AG20443 (cell line): ENCODE measurements at regions not wholly inside any gene's neighbourhood (a gene's known extent, or its start where the extent isn't known, plus 50 kb on each side); places are given as distances from the start of the nearest gene placed in this dataset.
"Not testable (repeated sequence)": the region's sequence is repeated elsewhere in the genome, so short reads cannot be mapped to it uniquely, and the experiment has no call there.

Experiments used
- DNase-seq: peaks from one replicate; pipeline ENCODE4 v3.0.0; 2012; ENCODE audit warnings: low spot score, mixed read lengths

DNA sequence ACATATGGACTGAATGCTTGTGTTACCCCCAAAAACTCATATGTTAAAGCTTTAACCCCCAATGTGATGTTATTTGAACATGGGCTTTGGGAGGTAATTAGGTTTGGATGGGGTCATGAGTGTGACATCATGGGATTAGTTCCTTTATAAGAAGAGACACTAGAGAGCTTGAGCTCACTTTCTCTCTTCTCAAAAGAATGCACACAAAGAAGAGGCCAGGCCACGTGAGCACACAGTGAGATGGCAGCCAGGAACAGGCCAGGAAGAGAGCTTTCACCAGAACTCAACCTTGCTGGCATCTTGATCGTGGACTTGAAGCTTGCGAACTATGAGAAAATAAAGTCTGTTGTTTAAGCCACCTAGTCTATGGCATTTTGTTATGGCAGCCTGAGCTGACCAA lies 360.6 kb downstream of the NR2F1-AS1 start:
- no peak for DNase-seq

DNA sequence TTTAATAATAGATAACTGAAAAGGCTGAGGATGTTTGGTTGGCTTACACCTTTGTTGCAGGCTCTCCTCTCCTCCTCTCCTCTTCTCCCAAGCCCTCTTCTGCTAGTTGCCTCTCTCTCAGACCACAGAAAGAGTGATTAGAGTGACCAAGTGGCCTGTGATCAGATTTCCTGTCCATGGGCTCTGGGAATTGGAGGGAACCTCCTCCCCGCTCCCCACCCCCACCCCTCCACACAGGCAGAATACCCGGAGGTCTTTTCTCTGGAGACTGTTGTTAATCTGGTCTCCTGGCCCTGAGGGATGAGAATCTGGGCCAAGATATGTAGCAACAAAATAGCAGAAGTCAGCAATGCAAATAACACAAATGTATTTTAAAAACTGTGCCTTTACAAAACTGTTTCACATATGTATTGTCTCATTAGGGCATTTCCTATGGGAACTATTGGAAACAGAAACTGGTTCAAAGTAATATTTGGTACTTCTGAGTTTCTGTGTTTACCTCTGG lies 361.3 kb downstream of the NR2F1-AS1 start:
- DNase-seq = no peak

DNA sequence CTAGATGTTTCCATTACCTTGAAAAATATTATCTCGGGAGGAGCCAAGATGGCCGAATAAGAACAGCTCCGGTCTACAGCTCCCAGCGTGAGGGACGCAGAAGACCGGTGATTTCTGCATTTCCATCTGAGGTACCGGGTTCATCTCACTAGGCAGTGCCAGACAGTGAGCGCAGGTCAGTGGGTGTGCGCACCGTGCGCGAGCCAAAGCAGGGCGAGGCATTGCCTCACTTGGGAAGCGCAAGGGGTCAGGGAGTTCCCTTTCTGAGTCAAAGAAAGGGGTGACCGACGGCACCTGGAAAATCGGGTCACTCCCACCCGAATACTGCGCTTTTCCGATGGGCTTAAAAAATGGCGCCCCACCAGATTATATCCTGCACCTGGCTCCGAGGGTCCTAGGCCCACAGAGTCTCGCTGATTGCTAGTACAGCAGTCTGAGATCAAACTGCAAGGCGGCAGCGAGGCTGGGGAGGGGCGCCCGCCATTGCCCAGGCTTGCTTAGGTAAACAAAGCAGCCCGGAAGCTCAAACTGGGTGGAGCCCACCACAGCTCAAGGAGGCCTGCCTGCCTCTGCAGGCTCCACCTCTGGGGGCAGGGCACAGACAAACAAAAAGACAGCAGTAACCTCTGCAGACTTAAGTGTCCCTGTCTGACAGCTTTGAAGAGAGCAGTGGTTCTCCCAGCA lies 367.8 kb downstream of the NR2F1-AS1 start:
- not testable (repeated sequence) for DNase-seq

GRCh38 chr5:93209476-93209875 lies 371.5 kb downstream of the NR2F1-AS1 start:
- DNase-seq = peak; percentile 13

DNA sequence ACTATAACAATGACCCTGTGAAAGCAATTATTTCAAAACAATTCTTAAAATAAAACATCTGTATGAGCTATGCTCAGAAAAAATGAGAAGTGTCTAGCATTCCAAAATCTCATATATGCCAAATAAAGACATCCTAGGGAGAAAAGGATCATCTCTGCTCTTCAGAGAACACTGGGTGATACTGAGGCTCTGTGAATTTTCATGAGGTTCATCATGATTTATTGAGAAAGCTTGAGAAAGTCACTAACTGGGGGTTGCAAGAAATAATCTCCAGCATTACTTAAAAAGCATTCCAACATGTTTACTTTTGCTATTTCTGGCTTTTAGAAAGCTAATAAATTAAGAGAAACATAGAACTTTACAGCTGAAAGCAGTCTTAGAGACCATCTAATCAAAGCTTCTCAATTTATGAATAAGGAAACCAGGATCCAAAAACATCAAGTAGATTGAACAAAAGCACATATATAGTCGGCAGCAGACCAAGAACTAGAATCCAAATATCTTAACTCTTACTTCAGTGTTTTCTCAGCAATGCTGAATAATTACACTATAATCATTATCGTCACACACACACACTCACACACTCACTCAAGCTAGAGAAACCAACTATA lies 372.8 kb downstream of the NR2F1-AS1 start:
- DNase-seq = peak; percentile 52

DNA sequence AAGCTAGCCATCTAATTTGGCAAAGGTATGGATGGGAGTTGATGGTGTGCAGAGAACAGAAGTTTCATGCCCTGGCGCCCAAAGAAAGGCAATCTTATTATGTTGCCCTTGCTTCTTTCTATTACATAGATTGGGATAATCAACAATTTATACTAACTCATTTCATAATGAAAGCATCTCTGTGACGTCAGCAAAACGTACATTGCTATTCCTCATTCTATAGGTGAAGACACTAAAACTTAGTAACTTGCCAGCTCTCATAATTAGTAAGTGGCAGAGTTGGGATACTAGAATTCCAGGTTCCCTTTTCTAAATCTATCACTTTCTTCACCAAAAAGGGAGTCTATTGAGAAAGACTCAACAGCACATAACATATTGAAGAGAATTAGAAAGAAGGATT lies 374.8 kb downstream of the NR2F1-AS1 start:
- no peak for DNase-seq

GRCh38 chr5:93201061-93201460 lies 380.0 kb downstream of the NR2F1-AS1 start:
- DNase-seq = no peak

DNA sequence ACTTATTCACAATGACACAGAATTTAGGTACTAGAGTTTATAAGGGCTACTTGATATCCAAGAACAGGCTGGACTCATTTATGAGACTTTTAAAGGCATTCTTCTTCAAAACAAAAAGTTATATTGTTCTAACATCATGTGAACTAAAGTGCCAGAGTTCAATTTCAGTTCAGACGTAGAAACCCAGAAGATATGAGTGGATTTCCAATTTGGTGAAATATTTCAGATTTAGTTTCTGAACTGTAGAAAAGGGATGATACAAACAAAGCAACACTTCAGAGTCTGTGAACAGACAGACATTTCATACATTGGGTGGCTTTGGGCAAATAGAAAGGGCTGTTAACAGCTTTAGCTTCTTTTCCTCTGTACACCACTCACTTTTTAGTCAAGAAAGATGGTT lies 384.0 kb downstream of the NR2F1-AS1 start:
- no peak for DNase-seq

- DNase-seq = no peak
Measured at GRCh38 chr5:93193431-93194347, 387.3 kb downstream of the NR2F1-AS1 start.

DNA sequence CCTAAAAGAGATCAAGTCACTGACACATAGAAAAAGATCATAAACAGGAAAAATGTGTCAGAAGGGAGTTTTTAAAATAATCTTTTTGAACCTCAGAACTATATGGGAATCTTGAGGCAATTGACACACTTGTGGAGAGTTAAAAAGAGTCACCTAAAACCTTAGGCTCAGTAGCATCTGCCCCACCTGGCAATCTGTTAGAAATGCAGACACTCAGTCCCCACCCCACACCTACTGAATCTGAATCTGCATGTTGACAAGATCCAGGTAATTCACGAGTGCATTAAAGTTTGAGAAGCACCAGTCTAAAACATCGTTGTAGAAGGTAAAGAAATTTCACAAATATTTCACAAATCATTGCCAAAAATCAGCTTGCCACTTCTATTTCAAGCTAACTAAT lies 388.3 kb downstream of the NR2F1-AS1 start:
- DNase-seq = no peak

GRCh38 chr5:93192087-93192486 lies 388.9 kb downstream of the NR2F1-AS1 start:
- peak; percentile 65 for DNase-seq

- no peak for DNase-seq
Measured at GRCh38 chr5:93191035-93191817, 389.8 kb downstream of the NR2F1-AS1 start.

DNA sequence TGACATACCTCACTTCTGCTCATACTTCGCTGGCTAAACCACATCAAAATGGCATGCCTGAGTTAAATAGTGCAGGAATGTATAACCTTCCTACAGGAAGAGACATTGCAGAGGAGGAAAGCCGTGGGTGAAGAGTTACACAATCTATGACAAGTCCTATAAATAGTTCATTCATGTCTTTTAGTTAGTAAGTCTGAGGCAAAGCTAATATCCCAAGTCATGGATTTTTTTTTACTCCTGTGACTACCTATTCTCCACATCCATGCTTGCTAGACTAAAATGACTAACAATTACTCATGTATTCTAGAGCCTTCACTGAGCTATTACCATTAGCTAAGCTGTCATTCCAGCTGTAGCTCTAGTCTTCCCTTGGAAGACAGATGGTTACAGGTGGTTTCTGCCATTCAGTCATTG lies 391.3 kb downstream of the NR2F1-AS1 start:
- peak; percentile 36 for DNase-seq

DNA sequence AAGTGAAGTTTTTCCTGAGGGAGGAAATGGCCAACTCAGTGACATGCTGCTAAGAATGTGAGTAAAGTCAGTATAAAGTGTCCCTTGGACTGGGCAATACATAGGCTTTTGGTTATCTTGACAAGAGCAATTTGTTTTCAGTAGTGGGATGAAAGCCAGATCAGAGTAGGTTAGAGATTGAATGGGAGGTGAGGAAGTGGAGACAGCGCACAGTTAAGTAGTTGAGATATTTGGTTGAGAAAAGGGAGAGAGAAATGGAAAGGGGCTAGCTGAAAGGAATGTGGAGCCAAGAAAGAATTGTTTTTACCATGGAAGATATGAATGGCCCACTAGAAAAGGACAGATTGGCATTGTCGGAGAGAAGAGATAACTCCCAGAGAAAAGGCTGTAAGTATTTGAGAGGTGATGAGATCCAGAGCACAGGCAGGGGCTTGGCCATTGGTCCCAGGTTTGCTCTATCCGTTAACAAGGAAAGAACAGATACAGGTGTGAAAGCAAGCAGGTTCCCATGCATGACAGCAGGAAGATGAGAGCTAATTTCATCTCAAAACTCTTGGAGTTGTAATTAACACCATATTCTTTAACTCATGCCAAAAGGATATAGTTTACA lies 392.0 kb downstream of the NR2F1-AS1 start:
- DNase-seq = no peak

DNA sequence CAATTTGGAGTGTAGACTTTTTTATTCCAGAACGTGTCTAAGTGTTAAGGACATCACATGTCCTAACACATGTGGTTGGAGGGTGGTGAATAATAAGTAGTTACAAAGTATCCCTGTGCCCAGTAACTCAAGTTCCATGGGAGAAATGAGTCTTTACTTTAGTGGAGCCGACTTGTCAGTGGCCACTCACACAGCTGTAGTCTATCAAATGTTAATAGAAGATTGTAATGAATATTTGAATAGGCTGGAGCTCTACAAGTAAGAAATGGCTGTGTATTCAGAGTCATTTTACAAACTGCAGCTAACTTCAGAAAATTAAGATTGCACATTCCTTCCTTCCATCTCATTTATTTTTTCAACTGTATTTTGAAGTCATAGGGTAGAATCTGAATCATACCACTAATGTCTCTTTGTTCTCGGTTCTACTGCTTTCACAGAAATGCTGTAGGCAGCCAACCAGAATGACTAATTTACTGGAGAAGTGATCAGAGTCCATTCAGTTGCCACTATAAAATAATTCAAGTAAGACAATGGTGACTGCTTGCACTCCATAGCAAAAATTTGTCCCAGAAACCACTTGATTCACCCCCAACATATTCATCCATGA lies 394.8 kb downstream of the NR2F1-AS1 start:
- DNase-seq = peak; percentile 61

- DNase-seq = no peak
Measured at GRCh38 chr5:93184041-93184440, 397.0 kb downstream of the NR2F1-AS1 start.

- DNase-seq = no peak
Measured at GRCh38 chr5:93179466-93179865, 401.6 kb downstream of the NR2F1-AS1 start.

- no peak for DNase-seq
Measured at GRCh38 chr5:93174930-93175329, 406.1 kb downstream of the NR2F1-AS1 start.

GRCh38 chr5:93165559-93165958 lies 415.5 kb downstream of the NR2F1-AS1 start:
- DNase-seq = no peak

GRCh38 chr5:93164690-93165089 lies 416.3 kb downstream of the NR2F1-AS1 start:
- peak; percentile 67 for DNase-seq
